NCI-H1092 (cell line): ENCODE measurements at regions not wholly inside any gene's neighbourhood (a gene's known extent, or its start where the extent isn't known, plus 50 kb on each side); places are given as distances from the start of the nearest gene placed in this dataset.
"Not testable (repeated sequence)": the region's sequence is repeated elsewhere in the genome, so short reads cannot be mapped to it uniquely, and the experiment has no call there.

ENCODE experiments used
- DNase-seq: peaks from one replicate; lab custom pipeline; 2025; lab: John Stamatoyannopoulos, UW

DNA sequence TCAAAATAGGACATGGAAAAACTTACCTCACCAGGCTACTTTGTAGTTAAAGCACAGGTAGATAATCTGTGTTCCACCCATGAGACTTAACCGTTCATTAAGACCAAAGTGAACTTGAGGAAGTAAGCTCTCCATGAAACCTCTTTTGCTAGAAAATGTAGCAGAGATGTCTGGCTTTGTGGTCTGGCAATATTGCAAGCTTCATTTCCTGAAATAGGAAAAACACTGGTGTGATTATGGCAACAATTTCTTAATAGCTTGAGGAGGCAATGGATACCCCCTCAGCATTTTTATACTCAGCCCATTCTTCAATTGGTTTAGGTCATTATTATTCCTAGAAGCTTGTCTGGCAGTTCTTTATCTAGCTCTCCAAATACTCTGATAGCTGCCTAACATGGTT is 957.3 kb downstream of the IGSF11 start:
- DNase-seq, result no peak

- DNase-seq, result no peak
These were observed 953.8 kb downstream of the IGSF11 start for GRCh38 chr3:118080889-118081288.

DNA sequence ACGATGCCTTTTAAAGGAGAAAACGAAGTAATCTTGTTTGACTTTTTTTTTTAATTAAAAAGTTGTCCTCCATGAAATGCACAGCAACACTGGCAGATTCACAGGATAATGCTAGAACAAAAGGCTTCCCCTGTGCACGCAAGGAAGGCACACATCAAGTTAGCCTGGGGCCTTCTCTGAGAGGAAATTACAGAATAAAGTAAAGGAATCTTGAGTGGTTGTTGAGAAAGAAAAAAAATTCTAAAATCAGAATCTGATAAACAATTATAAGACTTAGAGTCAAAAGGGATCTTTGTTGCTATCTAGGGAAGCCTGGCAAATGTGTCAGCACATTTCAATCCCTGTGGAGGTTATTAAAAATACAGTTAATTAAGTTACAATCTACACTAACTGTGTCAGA is 946.0 kb downstream of the IGSF11 start:
- no peak for DNase-seq

GRCh38 chr3:118089563-118089962 is 945.1 kb downstream of the IGSF11 start:
- DNase-seq, result no peak

DNA sequence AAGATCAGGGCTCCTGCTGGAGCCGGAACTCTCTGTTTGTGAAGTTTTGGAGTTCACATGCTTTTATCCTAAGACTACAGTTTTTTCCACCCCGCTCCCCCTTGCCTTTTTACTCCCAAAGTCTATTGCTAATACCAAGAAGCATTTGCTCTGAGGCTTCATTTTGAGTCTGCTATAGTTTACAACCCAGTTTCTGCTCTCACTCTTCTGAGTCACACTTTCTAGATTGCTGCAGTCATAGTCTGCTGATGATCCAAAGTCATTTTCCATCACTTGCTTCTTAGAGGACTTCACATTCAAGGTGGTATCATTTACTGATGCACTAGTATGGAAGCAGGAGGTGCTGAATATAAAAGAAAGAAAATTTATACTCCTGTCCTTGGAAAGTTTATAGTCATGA is 937.4 kb downstream of the IGSF11 start:
- DNase-seq, result no peak

- no peak for DNase-seq
These were observed 937.0 kb downstream of the IGSF11 start for GRCh38 chr3:118097660-118098059.

- DNase-seq, result no peak
These were observed 935.8 kb downstream of the IGSF11 start for GRCh38 chr3:118098827-118099226.

DNA sequence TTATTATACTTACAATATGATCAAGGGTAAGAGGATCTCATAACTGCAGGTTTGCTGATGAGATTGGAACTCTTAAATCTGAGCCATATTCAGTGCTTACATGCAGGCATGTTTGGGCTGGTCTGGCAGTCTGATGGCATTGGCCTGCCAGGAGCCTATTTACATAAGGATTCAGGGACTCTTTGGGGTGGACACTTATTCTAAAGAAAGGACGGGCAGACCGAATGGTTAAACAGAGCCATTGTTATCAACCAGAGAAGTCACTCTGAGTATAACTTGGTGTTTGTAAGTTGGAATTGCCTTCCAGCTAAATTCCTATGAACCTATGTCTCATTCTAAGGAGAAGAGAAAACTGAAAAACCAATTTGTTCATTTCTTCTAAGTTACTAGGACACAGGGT is 932.8 kb downstream of the IGSF11 start:
- no peak for DNase-seq

DNA sequence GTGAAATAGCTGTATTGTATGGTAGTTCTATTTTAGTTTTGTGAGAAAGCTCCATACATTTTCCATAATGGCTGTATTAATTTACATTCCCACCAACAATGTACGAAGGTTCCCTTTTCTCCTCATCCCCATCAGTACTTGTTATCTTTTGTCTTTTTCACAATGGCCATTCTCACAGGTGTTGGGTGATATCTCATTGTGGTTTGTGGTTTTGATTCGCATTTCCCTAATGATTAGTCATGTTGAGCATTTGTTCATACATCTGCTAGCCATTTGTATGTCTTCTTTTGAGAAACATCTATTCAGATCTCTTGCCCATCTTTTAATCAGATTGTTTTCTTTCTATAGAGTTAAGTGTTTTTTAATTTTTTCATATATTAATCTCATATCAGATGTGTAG is 931.9 kb downstream of the IGSF11 start:
- no peak for DNase-seq

- no peak for DNase-seq
These were observed 926.4 kb downstream of the IGSF11 start for GRCh38 chr3:118108201-118108600.

GRCh38 chr3:118108769-118109168 is 925.9 kb downstream of the IGSF11 start:
- DNase-seq, result no peak

GRCh38 chr3:118110211-118110610 is 924.4 kb downstream of the IGSF11 start:
- DNase-seq, result no peak

GRCh38 chr3:118116991-118117390 is 917.7 kb downstream of the IGSF11 start:
- DNase-seq, result no peak

DNA sequence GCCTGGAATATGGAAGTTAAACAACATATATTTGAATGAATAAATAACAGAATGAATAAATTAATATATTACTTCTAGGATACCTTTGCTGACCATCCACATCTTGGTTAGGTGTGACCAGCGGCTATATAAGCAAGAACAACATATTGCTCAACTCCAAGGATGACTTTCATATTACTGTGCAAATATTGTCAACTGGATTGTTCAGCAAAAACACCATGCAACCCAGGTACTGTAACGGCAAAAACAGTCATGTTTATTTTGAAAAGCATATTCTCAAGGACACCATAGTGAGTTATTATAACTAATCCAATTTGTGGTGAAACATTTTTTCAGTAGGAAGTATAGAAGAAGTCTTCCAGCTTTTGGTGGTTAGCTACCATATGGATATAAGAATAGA is 907.9 kb downstream of the IGSF11 start:
- DNase-seq, result no peak

- no peak for DNase-seq
These were observed 906.7 kb downstream of the IGSF11 start for GRCh38 chr3:118127992-118128391.

DNA sequence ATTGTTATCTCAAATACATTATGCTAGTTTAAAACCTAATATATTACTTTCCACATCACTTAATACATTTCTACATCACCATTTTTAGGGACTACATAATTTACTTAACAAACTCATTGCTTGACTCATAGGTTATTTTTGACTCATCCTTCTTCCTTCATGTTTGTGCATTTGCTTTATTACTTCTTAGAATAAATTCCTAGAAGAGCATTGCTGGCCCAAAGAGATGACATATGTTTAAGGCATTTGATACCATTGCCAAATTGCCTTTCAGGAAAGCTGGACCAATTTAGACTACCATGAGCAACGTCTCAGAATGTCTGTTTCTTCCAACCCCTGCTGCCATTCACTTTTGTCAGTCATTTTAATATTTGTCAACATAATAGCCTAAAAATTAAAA is 905.8 kb downstream of the IGSF11 start:
- no peak for DNase-seq

GRCh38 chr3:118137778-118138177 is 896.9 kb downstream of the IGSF11 start:
- no peak for DNase-seq

GRCh38 chr3:118144919-118145318 is 889.7 kb downstream of the IGSF11 start:
- DNase-seq, result no peak

- DNase-seq, result no peak
These were observed 887.8 kb downstream of the IGSF11 start for GRCh38 chr3:118146658-118147375.

GRCh38 chr3:118151164-118151563 is 883.5 kb downstream of the IGSF11 start:
- DNase-seq, result no peak

DNA sequence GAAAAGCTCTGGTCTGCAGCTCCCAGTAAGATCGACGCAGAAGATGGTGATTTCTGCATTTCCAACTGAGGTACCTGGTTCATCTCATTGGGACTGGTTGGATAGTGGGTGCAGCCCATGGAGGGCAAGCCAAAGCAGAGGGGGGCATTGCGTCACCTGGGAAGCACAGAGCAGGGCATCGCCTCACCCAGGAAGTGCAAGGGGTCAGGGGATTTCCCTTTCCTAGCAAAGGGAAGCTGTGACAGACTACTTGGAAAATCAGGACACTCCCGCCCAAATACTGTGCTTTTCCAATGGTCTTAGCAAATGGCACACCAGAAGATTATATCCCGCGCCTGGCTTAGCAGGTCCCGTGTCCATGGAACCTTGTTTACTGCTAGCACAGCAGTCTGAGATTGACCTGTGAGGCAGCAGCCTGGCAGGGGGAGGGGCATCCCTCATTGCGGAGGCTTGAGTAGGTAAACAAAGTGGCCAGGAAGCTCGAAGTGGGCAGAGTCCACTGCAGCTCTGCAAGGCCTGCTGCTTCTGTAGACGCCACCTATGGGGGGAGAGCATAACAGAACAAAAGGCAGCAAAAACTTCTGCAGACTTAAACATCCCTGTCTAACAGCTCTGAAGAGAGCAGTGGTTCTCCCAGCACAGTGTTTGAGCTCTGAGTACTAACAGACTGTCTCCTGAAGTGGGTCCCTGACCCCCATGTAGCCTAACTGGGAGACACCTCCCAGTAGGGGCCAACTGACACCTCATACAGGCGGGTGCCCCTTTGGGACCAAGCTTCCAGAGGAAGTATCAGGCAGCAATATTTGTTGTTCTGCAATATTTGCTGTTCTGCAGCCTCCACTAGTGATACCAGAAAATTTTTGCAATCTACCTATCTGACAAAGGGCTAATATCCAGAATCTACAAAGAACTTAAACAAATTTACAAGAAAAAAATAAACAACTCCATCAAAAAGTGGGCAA is 871.7 kb downstream of the IGSF11 start:
- DNase-seq, result not testable (repeated sequence)

- DNase-seq, result no peak
These were observed 869.2 kb downstream of the IGSF11 start for GRCh38 chr3:118165413-118165812.

GRCh38 chr3:118167571-118167970 is 867.1 kb downstream of the IGSF11 start:
- DNase-seq, result no peak
